GM12878 (cell line): ENCODE measurements at regions not wholly inside any gene's neighbourhood (a gene's known extent, or its start where the extent isn't known, plus 50 kb on each side); places are given as distances from the start of the nearest gene placed in this dataset.

Experiments
- ATAC-seq: fragments of 200-7000 bp; cut with Tn5 transposase; 3 replicates; pipeline ENCODE4 v1.9.1; 2020; ENCODE audit warnings: mild to moderate bottlenecking, moderate library complexity
- BruUV-seq: library from RNA; stranded (reverse); fragments of 400-500 nt; replicated peaks from 2 replicates; lab custom pipeline; 2021; lab: Mats Ljungman, UMichigan
- CTCF ChIA-PET: fragments of 300-600 bp; sonication (Branson Sonifier 250); formaldehyde crosslinking; extraction: SDS; loops from one replicate; lab custom pipeline; 2021; ENCODE audit warnings: inconsistent platforms; lab: Yijun Ruan, JAX
- POLR2A ChIA-PET: fragments of 350-600 bp; formaldehyde crosslinking; extraction: SDS; loops from one replicate; lab custom pipeline; 2021; ENCODE audit warnings: inconsistent platforms; lab: Charles Lee
- RAD21 ChIA-PET: fragments of 300-600 bp; sonication (Branson Sonifier 250); formaldehyde crosslinking; loops from one replicate; lab custom pipeline; 2023; ENCODE audit warnings: antibody characterized with exemption; ENCODE audit not compliant: unreplicated experiment; lab: Charles Lee
- SMC1A ChIA-PET: fragments of 300-600 bp; sonication (Branson Sonifier 250); formaldehyde crosslinking; loops from one replicate; lab custom pipeline; 2023; ENCODE audit not compliant: unreplicated experiment, uncharacterized antibody; lab: Charles Lee
- DNase-seq: peaks from one replicate; pipeline ENCODE4 v3.0.0-alpha.2; 2011; ENCODE audit warnings: low read depth, low spot score
- FAIRE-seq: peaks from 3 replicates; lab custom pipeline; 2011; peaks lifted over from hg19 to GRCh38; lab: Jason Lieb, UNC
- H2AFZ ChIP-seq: 2 replicates; pipeline ENCODE4 v1.6.0; 2011; ENCODE audit warnings: low read depth, low read length, control low read depth; ENCODE audit not compliant: control insufficient read depth
- H3K27ac ChIP-seq: 2 replicates; pipeline ENCODE4 v1.5.1; 2011; ENCODE audit warnings: control low read depth; ENCODE audit not compliant: control insufficient read depth, insufficient read depth
- H3K27me3 ChIP-seq, 2 experiments: replicated peaks in 1 of 2; 2 replicates each; pipeline versions ENCODE4 v1.6.0 to v1.6.1; 2011; ENCODE audit warnings: low read length in 1 of 2; ENCODE audit not compliant: control insufficient read depth in 2 of 2, insufficient read depth in 2 of 2
- H3K36me3 ChIP-seq, 2 experiments: 2 replicates each; pipeline ENCODE4 v1.5.1; 2011; ENCODE audit warnings: low read length in 1 of 2; ENCODE audit not compliant: control insufficient read depth in 2 of 2, insufficient read depth in 2 of 2
- H3K4me1 ChIP-seq: 2 replicates; pipeline ENCODE4 v1.6.1; 2011; ENCODE audit warnings: mild to moderate bottlenecking, low read length, moderate library complexity, mixed read lengths; ENCODE audit not compliant: control insufficient read depth, insufficient read depth
- H3K4me2 ChIP-seq: 2 replicates; pipeline ENCODE4 v1.6.0; 2011; ENCODE audit warnings: control low read depth; ENCODE audit not compliant: control insufficient read depth, insufficient read depth
- H3K4me3 ChIP-seq: fragments of 200-600 bp; sonication (generic); 2 replicates; pipeline ENCODE4 v1.5.1; 2016
- H3K79me2 ChIP-seq: 2 replicates; pipeline ENCODE4 v1.6.0; 2011; ENCODE audit warnings: low read length; ENCODE audit not compliant: control insufficient read depth, insufficient read depth
- H3K9ac ChIP-seq: 2 replicates; pipeline ENCODE4 v1.8.0; 2011; ENCODE audit warnings: low read length, control low read depth, mixed read lengths; ENCODE audit not compliant: control insufficient read depth, insufficient read depth
- H3K9me3 ChIP-seq: replicated peaks from 3 replicates; pipeline ENCODE4 v1.5.1; 2011; ENCODE audit warnings: mild to moderate bottlenecking, low read length; ENCODE audit not compliant: control insufficient read depth, insufficient read depth
- H4K20me1 ChIP-seq: 2 replicates; pipeline ENCODE4 v1.6.0; 2011; ENCODE audit not compliant: control insufficient read depth, insufficient read depth
- CTCF ChIP-seq, 3 experiments: IDR thresholded peaks in 2 of 3; conservative IDR thresholded peaks in 1 of 3; 2 replicates each; pipeline ENCODE4 v1.5.1; 2011; ENCODE audit warnings: low read depth in 3 of 3, low read length in 3 of 3, mild to moderate bottlenecking in 3 of 3, control low read depth in 2 of 3, moderate library complexity in 2 of 3, inconsistent platforms in 1 of 3, mixed read lengths in 1 of 3; ENCODE audit not compliant: control insufficient read depth in 2 of 3, insufficient read depth in 1 of 3; ENCODE audit errors: extremely low read depth in 1 of 3
- ESRRA ChIP-seq: IDR thresholded peaks from 2 replicates; pipeline ENCODE4 v1.6.1; 2012; ENCODE audit warnings: mild to moderate bottlenecking, low read length, improper control_type of control experiment
- NFIC ChIP-seq: IDR thresholded peaks from 2 replicates; pipeline ENCODE4 v1.6.1; 2012; ENCODE audit warnings: low read depth, mild to moderate bottlenecking, inconsistent platforms, low read length, moderate library complexity
- RAD21 ChIP-seq: IDR thresholded peaks from 2 replicates; pipeline ENCODE4 v1.6.1; 2011; ENCODE audit warnings: mild to moderate bottlenecking, low read depth, low read length, moderate library complexity; ENCODE audit not compliant: insufficient read depth
- SMC3 ChIP-seq: IDR thresholded peaks from 2 replicates; pipeline ENCODE4 v1.6.1; 2011; ENCODE audit warnings: low read length, improper control_type of control experiment, borderline replicate concordance
- WGBS: methylation state at CpG from one replicate; pipeline ENCODE4 v1.1.6; 2016; ENCODE audit warnings: low lambda C conversion rate; ENCODE audit not compliant: insufficient replicate concordance, insufficient coverage; ENCODE audit errors: missing lambda C conversion rate; 5-methylcytosine and 5-hydroxymethylcytosine counted together
- in situ Hi-C: fragments of 300-500 bp; cut with MboI; formaldehyde crosslinking; loops from 9 replicates; pipeline ENCODE4 v1.14.3; 2018; ENCODE audit warnings: mixed read lengths
- intact Hi-C: fragments of 100-400 bp; cut with micrococcal nuclease; formaldehyde crosslinking; loops from one replicate; pipeline ENCODE4 v1.14.2; 2022; ENCODE audit not compliant: unreplicated experiment

- Histone ChIP-seq H3K9me3 (no peaks in the 10 kb centered on the region), H2AFZ (no peak overlapping the region), H3K36me3 (no peaks in the 10 kb centered on the region), H4K20me1 (no peaks in the 10 kb centered on the region), H3K4me2 (no peak overlapping the region), H3K27me3 (no peaks in the 10 kb centered on the region), H3K4me1 (no peaks in the 10 kb centered on the region), H3K9ac (no peak overlapping the region), H3K27ac (no peak overlapping the region), H3K4me3 (no peak overlapping the region), H3K79me2 (no peaks in the 10 kb centered on the region)
- in situ Hi-C loops (no loop called here), intact Hi-C loops (loop anchor here (1.0 kb wide), 1 partner anchor 142 kb away; no protein-coding TSS in a partner anchor)
- FAIRE-seq = no peak
- no TSS peak for BruUV-seq
- SMC1A ChIA-PET = interaction anchor here (0.6 to 1.8 kb wide), 3 partner anchors 105 to 243 kb away, joined by 3 to 16 read pairs (median 3); no protein-coding TSS in a partner anchor
- 4% methylated on average over 1 of the region's 1 CpG for WGBS
- DNase-seq = no peak
- TF ChIP-seq NFIC (no peak), RAD21 (peak; percentile 51), CTCF (IDR thresholded peaks at IDR 0.05 in 2 of 3, conservative IDR thresholded peaks at IDR 0.05 in 1 of 3; ENCODE audit: control insufficient read depth in 2 of 3, extremely low read depth in 1 of 3, insufficient read depth in 1 of 3, low read depth in 3 of 3, low read length in 3 of 3) (peak in 1 of 3 experiments; percentile 4; a peak in 1 of 6 replicates), ESRRA (no peak), SMC3 (peak; percentile 33; the same call in 1 of the 2 replicates)
- CTCF ChIA-PET = interaction anchor here (0.9 to 3.9 kb wide), 6 partner anchors 10 to 159 kb away, joined by 3 to 46 read pairs (median 4); no protein-coding TSS in a partner anchor
- POLR2A ChIA-PET = no interaction called here
- no peak for ATAC-seq
- RAD21 ChIA-PET = interaction anchor here (2.3 kb wide), 1 partner anchor 153 kb away, joined by 20 read pairs; no protein-coding TSS in a partner anchor
Measured at GRCh38 chr11:26134053-26134452, 197.9 kb upstream of the ANO3 start.
